GM19099 (cell line): ENCODE measurements at regions not wholly inside any gene's neighbourhood (a gene's known extent, or its start where the extent isn't known, plus 50 kb on each side); places are given as distances from the start of the nearest gene placed in this dataset.

ENCODE experiments used
- POLR2A ChIP-seq: IDR thresholded peaks from 3 replicates; pipeline ENCODE4 v1.6.1; 2011; ENCODE audit warnings: low read depth; ENCODE audit not compliant: insufficient read length; ENCODE audit errors: extremely low read depth

DNA sequence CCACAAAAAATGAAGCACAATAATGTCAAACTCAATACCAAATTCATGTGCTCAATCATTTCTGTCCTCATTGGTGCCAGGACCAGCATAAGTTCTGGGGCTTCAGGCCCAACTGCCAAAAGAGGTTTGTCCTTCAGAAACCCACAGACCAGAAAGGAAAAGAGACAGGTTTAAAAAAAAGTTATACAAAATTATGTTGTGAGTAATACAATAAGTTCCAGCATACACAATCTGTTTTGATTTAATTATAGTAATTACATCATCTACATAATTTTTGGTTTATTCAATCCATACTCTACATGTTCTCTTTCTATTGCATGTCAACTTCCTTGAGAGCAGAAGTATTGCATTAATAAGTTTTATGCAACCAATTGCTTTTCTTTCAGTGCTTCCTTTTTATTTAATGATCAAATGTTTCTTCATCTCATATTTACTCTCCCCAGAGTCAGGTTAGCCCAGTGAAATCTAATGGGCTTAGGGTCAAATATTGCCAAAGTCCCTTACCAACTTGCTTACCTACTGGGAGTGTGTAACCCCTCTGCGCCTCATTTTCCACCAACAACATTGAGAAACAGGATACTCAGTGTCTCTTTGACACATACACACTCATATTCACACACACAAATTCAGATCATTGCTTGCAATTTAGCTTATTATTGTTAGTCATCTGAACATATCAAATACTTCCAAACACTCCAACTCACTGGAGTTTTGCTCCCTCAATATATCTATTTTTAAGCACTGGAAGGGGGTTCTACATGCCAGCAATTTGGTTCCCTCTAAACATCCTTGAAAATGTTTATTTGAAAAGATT is 424.4 kb upstream of the MARCKS start:
- no peak for TF ChIP-seq POLR2A

DNA sequence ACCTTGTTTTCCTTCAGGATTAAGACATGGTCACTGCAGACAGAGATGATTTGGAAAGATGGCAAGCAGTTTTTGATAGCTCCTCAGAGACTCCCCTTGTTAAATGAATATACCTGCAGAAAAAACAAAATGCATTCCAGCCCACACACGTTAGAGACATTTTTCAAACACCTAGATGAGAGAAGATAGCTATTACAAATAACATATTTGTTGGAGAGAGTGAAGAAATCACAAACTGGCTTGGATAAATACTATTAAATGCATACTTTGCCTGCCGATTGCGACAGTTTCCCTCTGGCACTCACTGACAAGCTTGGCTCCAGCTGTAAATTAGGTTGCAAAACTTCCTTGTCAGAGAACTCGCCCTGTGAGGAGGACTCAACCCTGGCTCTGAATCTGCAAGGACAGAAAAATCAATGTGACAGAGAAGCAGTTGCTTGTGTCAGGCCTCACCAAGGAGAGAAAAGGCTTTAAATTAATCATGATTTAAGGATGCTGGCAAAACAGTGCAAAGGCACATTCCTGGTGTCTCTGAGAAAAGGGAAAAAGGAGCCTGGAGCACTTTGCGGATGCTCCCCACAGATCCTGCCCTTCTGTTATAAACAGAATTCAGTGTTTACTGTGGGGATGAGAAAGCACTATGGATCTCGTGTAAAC is 423.7 kb upstream of the MARCKS start:
- TF ChIP-seq POLR2A: no peak

DNA sequence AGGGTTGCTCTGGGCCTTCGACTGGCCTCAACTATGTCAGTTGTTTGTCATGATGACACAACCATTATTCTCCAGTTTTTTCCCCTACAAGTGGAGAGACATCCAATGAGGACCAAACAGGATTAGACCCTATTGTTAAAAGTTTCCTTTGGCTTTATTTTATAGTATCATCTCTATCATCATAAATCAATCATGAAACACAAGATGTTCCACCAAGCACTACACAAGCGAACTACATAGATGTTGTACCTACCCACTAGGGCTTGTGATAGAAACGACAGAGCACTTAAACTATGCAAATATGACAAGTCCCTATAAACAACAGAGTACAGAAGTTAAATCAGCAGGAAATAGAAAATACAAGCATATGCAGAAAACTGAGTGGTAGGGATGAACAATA is 422.5 kb upstream of the MARCKS start:
- TF ChIP-seq POLR2A: no peak

DNA sequence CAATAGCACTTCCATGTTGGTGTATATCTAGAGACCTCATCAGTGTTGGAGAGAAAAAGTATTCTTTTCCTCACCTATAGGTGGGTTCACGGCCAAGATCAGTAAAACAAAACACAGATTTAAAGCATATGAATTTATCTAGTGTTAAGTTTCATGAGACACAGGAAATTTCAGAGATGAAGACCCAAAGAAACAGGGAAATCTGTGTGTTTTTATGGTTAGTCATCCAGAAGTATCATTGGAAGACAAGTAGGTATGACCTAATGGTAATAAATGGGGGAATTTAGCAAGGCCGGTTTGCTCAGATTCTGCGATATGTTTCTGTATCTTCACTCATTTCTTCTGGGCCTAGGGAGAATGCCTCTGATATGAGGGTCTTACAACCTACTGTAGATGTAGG is 419.6 kb upstream of the MARCKS start:
- no peak for TF ChIP-seq POLR2A

DNA sequence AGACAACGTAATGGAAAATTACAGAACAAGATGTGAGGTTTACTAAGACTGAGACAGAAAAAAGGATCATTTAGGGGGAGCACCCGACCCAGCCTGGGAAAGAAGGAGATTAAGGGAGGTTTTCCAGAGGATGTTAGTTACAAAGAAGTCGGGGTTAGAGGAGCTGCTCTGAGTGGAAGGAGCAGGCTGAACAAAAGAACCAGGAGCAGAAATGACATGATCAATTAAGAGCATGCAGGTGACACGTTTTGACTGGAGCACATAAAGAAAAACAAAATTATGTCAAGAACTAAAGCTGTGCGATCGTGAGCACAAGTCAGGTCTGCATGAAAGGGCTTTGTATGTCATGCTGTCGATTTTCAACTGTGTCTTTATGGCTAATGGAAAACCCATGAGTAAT is 417.3 kb upstream of the MARCKS start:
- no peak for TF ChIP-seq POLR2A

DNA sequence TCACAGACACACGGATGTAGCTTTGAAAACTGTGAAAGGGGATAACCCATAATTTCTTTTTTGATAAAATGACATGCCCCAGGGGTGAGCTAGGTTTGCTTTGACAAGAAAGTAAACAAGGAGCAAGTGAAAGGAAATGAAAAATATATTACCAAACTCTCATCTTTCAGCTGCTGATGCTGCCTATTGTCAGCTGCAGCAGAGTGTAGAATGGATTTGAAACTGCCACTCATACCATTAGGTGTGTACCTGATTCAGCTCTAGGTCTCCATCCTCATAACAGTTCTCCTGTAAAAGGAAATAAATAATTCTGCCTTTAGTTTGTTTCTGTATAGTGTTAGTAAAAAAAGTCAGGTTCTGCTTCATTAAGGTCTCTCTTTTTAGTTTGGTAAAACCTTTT is 415.1 kb upstream of the MARCKS start:
- no peak for TF ChIP-seq POLR2A

DNA sequence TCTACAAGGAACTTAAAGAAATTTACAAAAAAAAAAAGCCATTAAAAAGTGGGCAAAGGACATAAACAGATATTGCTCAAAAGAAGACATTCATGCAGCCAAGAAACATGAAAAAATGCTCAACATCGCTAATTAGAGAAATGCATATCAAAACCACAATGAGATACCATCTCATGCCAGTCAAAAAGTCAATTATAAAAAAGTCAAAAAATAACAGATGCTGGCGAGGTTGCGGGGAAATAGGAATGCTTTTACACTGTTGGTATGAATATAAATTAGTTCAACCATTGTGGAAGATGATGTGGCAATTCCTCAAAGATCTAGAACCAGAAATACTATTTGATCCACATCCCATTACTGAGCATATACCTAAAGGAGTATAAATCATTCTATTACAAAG is 411.9 kb upstream of the MARCKS start:
- no peak for TF ChIP-seq POLR2A

DNA sequence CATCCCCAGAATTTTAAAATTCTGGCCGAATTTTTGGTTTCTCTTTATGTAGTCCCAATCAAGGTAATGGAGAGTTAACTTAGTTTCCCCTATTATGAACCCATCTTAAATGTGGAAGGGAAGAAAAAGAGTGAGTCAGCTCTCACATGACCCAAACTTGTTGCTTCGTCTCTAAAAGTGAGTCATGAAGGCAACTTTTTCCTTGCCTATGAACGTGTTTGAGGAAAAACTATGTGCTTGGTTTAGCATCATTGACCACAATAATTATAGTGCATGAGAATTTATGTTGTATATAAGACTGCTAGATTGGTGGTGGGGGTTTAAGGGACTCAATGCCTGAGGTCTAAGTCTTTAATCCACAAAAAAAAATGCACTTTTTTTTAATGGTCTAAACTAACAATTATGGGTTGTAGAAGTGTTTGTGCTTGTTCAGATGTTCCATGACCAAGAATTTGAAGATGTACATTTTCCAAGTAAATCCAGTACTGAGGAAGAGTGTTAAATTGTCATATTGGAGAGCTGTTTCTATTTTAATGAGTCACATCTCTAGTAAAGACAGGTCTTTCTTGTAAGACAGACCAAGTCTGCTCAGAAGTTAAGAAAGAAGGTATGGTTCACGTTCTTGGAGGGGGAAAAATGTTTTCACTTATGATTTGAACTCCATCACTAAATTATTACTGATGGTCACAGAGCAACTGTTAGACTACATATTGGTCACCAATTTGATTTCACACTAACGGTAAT is 409.9 kb upstream of the MARCKS start:
- TF ChIP-seq POLR2A: no peak

DNA sequence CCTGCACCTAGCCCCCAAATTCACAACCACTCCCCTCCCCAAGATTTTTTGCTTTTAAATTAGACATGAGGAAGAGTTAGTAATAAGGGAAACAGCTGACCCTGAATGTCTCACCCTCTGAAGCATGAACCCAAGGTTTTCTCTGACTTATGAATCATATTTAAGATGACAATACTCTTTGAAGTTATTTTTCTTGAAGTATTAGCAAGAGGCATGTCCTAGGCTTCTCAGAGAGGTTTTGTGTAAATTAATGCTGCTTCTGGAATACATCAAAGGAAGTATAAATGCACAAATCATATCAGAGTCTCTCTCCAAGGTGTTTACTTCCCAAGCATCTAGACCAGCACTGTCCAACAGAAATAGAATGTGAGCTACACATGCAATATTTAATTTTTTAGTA is 408.1 kb upstream of the MARCKS start:
- TF ChIP-seq POLR2A: no peak

DNA sequence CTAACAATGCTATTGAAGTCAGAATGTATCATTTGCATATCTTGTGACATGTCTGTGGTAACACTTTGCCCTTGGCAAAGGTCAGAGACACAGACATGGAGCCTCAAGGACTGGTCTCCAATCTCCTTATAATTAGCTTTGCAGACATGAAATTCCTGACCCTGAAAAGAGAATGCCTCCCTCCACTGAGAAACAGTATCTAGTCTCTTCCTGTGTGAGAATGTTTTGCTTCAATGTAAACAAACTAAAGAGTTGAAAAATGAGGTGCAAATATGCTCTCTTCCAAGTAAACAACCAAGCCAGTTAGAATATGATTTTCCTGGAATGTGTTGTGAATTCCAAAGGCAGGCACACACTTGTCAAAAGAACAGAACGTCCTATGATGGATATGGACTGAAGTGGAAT is 407.1 kb upstream of the MARCKS start:
- no peak for TF ChIP-seq POLR2A

DNA sequence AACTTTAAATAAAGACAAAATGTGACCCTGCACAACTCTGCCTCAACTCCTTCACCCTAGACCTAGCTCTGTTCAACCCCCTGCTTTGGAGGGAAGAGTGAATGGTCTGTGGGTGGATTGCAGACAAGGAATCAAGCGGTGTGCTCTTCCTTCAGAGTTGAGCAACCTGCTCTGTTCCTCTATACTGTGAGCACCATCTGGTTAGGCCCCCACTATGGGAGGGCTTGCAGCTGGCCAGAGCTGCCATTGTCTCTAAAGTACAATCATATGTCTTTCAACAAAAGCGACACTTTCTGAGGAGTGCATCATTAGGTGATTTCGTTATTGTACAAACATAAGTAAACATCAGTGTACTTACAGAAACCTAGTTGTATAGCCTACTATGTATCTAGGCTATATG is 406.1 kb upstream of the MARCKS start:
- TF ChIP-seq POLR2A: no peak

DNA sequence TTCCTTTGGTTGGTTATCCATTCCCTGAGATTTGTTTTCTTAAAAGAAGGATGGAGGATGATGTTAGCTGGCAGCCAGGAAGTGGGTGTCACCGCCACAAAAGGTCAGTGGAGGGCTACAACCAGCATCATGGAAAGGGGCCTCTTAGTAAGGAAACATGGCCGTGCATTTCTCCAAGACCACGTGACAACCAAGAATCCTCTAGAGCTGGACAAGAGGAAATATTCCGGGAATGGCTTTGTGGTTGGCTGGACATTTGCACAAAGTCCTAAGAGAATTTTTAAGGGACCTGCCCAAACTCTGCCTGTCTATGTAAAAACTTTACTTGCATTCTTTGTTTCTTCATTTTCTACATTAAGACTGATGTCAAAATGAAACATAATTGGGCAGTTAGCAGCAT is 399.9 kb upstream of the MARCKS start:
- no peak for TF ChIP-seq POLR2A

DNA sequence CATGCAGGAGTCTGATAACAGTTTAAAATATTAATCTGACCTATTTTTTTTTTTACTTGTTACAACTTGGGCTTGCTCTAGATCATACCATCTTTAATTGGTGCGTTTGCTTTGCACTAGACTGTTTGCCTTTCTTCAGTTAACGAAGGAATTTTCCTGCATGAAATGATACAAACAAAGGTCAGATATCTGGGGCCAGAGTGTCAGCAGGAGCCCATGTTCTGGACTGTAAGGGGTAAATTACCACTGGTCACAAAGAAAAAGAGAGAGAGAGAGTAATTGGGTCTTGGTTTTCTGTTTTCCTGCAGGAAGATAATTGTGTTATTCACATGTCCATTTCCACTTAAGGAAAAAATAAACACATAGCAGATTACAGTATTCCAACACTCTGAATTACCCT is 399.4 kb upstream of the MARCKS start:
- no peak for TF ChIP-seq POLR2A

DNA sequence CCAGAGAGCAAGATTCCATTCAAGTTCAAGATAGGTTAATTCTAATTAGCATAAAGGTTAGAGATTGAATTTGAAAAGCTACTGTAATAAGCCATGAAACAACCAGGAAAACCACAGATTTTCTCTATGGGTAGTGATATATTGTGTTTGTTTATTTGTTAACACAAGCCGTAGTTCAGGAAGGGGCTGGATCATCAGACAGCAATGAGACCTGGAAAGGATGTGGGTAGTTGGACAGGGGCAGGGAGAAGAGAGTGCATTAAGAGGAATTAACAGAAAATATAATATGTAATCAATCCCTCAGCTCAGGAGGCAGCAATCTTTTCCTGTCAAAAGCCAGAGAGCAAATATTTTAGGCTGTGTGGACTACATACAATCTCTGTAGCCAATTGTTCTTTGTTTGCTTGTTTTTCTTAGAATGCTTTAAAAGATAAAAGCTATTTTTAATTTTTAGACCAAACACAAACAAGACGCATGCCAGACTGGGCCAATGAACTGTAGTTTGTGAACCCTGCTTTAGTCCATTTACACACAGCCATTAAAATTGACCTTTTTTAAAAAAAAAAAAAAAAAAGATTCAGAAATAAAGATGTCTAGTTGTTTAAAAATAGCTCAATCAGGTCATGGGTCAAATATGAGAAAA is 398.7 kb upstream of the MARCKS start:
- TF ChIP-seq POLR2A: no peak

DNA sequence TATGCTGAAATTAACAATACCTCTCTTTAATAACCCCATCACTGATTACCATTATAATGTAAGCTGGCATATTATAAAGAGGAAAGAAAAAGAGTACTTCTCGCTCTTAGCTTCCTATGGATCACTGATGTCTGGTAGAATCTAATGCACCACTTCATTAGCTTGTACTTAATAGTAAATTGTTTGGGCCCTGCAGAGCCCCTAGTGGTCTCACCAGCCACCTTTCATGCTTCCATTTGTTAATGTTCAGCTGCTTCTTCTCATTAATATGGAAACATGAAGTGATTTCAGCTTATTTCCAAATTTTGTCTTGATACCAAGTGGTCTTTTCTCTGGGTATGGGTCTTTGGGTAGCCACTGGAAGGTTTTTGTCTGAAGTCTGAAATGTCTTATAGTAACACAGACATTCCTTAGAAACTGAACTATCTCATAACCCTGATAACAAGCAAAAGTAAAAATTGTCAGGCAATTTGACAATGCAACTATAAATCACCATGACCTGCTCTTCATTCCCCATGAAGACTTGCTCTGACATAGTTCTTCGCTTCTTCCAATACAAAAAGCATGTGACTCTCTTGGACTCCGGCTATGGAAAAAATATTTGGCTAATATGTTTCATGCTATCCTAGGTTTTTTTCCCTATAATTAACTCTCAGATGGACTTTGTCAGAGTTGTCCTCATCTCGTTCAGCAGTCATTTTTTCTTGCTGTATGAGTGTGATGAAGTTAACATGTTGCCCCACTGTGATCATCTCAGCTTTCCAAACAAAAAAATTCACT is 395.8 kb upstream of the MARCKS start:
- TF ChIP-seq POLR2A: no peak
